ENCODE measurements at regions not wholly inside any gene's neighbourhood (a gene's known extent, or its start where the extent isn't known, plus 50 kb on each side); places are given as distances from the start of the nearest gene placed in this dataset.

GRCh38 chr20:50354721-50355589 is 155.2 kb upstream of the PTPN1 start:
- DNase-seq, result no peak
- no peak overlapping the region for H2BK12ac ChIP-seq (ENCODE audit: low read length in 2 of 2)

GRCh38 chr20:50355590-50356524 is 154.3 kb upstream of the PTPN1 start:
- peak overlapping the region in 1 of 2 experiments; percentile 53 for H3K14ac ChIP-seq (ENCODE audit: low read length in 2 of 2)
- H3K4ac ChIP-seq (ENCODE audit: low read depth in 1 of 2, low read length in 2 of 2), result peak overlapping the region in 1 of 2 experiments; percentile 40
- 87% methylated on average over 12 of the region's 12 CpGs for WGBS
- H2AFZ ChIP-seq (ENCODE audit: low read depth, low read length), result no peak overlapping the region
- H3K4me1 ChIP-seq (ENCODE audit: control insufficient read depth, insufficient read depth, low read depth, low read length), result peaks cover 2% of the 10 kb centered on the region
- H3K4me2 ChIP-seq (ENCODE audit: low read length, poor library complexity, severe bottlenecking), result no peak overlapping the region
- H3K27ac ChIP-seq (ENCODE audit: low read length, poor library complexity, severe bottlenecking), result no peak overlapping the region
- peak overlapping the region; percentile 59 to 75 for H2BK12ac ChIP-seq (ENCODE audit: low read length in 2 of 2)
- H2BK120ac ChIP-seq (ENCODE audit: low read depth, low read length), result no peak overlapping the region
- no peaks in the 10 kb centered on the region for H3K36me3 ChIP-seq (ENCODE audit: control insufficient read depth in 1 of 2, insufficient read depth in 2 of 2, low read depth in 1 of 2, low read length in 2 of 2)
- no peak for DNase-seq
- no peak overlapping the region for H4K8ac ChIP-seq (ENCODE audit: low read length)
- no peak overlapping the region for H3K23ac ChIP-seq (ENCODE audit: low read length in 2 of 2)
- H4K91ac ChIP-seq (ENCODE audit: low read length), result peak overlapping the region; percentile 52
- no peak overlapping the region for H2AK5ac ChIP-seq (ENCODE audit: low read length, severe bottlenecking)
- no peak overlapping the region for H2BK5ac ChIP-seq (ENCODE audit: low read depth, low read length, poor library complexity, severe bottlenecking)
- H3K18ac ChIP-seq (ENCODE audit: low read depth in 1 of 2, low read length in 2 of 2), result peak overlapping the region; percentile 19 to 65
- no peaks in the 10 kb centered on the region for H3K9me3 ChIP-seq (ENCODE audit: control insufficient read depth, low read length)
- peak overlapping the region; percentile 32 for H2BK15ac ChIP-seq (ENCODE audit: low read depth, poor library complexity, severe bottlenecking)
- no peaks in the 10 kb centered on the region for H3K79me1 ChIP-seq (replicated peaks; ENCODE audit: low read length, poor library complexity, severe bottlenecking)
- H3K9ac ChIP-seq (ENCODE audit: low read length), result no peak overlapping the region
- H3K4me3 ChIP-seq (ENCODE audit: insufficient read depth in 1 of 2, low read depth in 1 of 2, low read length in 2 of 2), result no peak overlapping the region
- H3K27me3 ChIP-seq (ENCODE audit: control insufficient read depth in 1 of 2, insufficient read depth in 1 of 2, low read length in 2 of 2), result peaks cover 0 to 2% of the 10 kb centered on the region in 2 experiments

More at GRCh38 chr20:50354721-50355589, 155.2 kb upstream of the PTPN1 start:
- Histone ChIP-seq H3K4ac (ENCODE audit: low read depth in 1 of 2, low read length in 2 of 2) (peak overlapping the region in 1 of 2 experiments; percentile 17), H3K36me3 (ENCODE audit: control insufficient read depth in 1 of 2, insufficient read depth in 2 of 2, low read depth in 1 of 2, low read length in 2 of 2) (no peaks in the 10 kb centered on the region), H4K8ac (ENCODE audit: low read length) (no peak overlapping the region), H3K27ac (ENCODE audit: low read length, poor library complexity, severe bottlenecking) (no peak overlapping the region), H2BK15ac (ENCODE audit: low read depth, poor library complexity, severe bottlenecking) (no peak overlapping the region), H2AFZ (ENCODE audit: low read depth, low read length) (no peak overlapping the region), H3K23ac (ENCODE audit: low read length in 2 of 2) (no peak overlapping the region), H3K9ac (ENCODE audit: low read length) (no peak overlapping the region), H3K27me3 (ENCODE audit: control insufficient read depth in 1 of 2, insufficient read depth in 1 of 2, low read length in 2 of 2) (peaks cover 0 to 2% of the 10 kb centered on the region in 2 experiments), H3K14ac (ENCODE audit: low read length in 2 of 2) (no peak overlapping the region), H2BK5ac (ENCODE audit: low read depth, low read length, poor library complexity, severe bottlenecking) (no peak overlapping the region), H2AK5ac (ENCODE audit: low read length, severe bottlenecking) (no peak overlapping the region), H3K79me1 (replicated peaks; ENCODE audit: low read length, poor library complexity, severe bottlenecking) (no peaks in the 10 kb centered on the region), H3K4me3 (ENCODE audit: insufficient read depth in 1 of 2, low read depth in 1 of 2, low read length in 2 of 2) (no peak overlapping the region), H3K4me1 (ENCODE audit: control insufficient read depth, insufficient read depth, low read depth, low read length) (peaks cover 2% of the 10 kb centered on the region), H3K18ac (ENCODE audit: low read depth in 1 of 2, low read length in 2 of 2) (peak overlapping the region in 1 of 2 experiments; percentile 61), H2BK120ac (ENCODE audit: low read depth, low read length) (no peak overlapping the region), H3K9me3 (ENCODE audit: control insufficient read depth, low read length) (no peaks in the 10 kb centered on the region), H3K4me2 (ENCODE audit: low read length, poor library complexity, severe bottlenecking) (no peak overlapping the region), H4K91ac (ENCODE audit: low read length) (no peak overlapping the region)
- WGBS, result 88% methylated on average over 13 of the region's 13 CpGs

- Histone ChIP-seq H3K23ac (ENCODE audit: low read length in 2 of 2) (no peak overlapping the region), H3K27ac (ENCODE audit: low read length, poor library complexity, severe bottlenecking) (no peak overlapping the region), H3K27me3 (ENCODE audit: control insufficient read depth in 1 of 2, insufficient read depth in 1 of 2, low read length in 2 of 2) (peaks cover 0 to 2% of the 10 kb centered on the region in 2 experiments), H3K4me2 (ENCODE audit: low read length, poor library complexity, severe bottlenecking) (no peak overlapping the region), H3K9me3 (ENCODE audit: control insufficient read depth, low read length) (no peaks in the 10 kb centered on the region), H3K14ac (ENCODE audit: low read length in 2 of 2) (peak overlapping the region in 1 of 2 experiments; percentile 53), H2AK5ac (ENCODE audit: low read length, severe bottlenecking) (no peak overlapping the region), H3K4ac (ENCODE audit: low read depth in 1 of 2, low read length in 2 of 2) (no peak overlapping the region), H4K91ac (ENCODE audit: low read length) (peak overlapping the region; percentile 74), H3K79me1 (replicated peaks; ENCODE audit: low read length, poor library complexity, severe bottlenecking) (no peaks in the 10 kb centered on the region), H2AFZ (ENCODE audit: low read depth, low read length) (no peak overlapping the region), H2BK12ac (ENCODE audit: low read length in 2 of 2) (peak overlapping the region; percentile 75 to 79), H4K8ac (ENCODE audit: low read length) (no peak overlapping the region), H3K18ac (ENCODE audit: low read depth in 1 of 2, low read length in 2 of 2) (peak overlapping the region in 1 of 2 experiments; percentile 80), H3K9ac (ENCODE audit: low read length) (no peak overlapping the region), H2BK120ac (ENCODE audit: low read depth, low read length) (no peak overlapping the region), H3K36me3 (ENCODE audit: control insufficient read depth in 1 of 2, insufficient read depth in 2 of 2, low read depth in 1 of 2, low read length in 2 of 2) (no peaks in the 10 kb centered on the region), H2BK15ac (ENCODE audit: low read depth, poor library complexity, severe bottlenecking) (peak overlapping the region; percentile 82), H2BK5ac (ENCODE audit: low read depth, low read length, poor library complexity, severe bottlenecking) (no peak overlapping the region), H3K4me1 (ENCODE audit: control insufficient read depth, insufficient read depth, low read depth, low read length) (peaks cover 2% of the 10 kb centered on the region), H3K4me3 (ENCODE audit: insufficient read depth in 1 of 2, low read depth in 1 of 2, low read length in 2 of 2) (no peak overlapping the region)
- no peak for DNase-seq
- 68% methylated on average over 14 of the region's 14 CpGs for WGBS
These were observed 153.7 kb upstream of the PTPN1 start for GRCh38 chr20:50356525-50356885.

Measured in mesenchymal stem cell (in vitro differentiated cells and primary cell).